ENCODE measurements at regions not wholly inside any gene's neighbourhood (a gene's known extent, or its start where the extent isn't known, plus 50 kb on each side); places are given as distances from the start of the nearest gene placed in this dataset.

DNA sequence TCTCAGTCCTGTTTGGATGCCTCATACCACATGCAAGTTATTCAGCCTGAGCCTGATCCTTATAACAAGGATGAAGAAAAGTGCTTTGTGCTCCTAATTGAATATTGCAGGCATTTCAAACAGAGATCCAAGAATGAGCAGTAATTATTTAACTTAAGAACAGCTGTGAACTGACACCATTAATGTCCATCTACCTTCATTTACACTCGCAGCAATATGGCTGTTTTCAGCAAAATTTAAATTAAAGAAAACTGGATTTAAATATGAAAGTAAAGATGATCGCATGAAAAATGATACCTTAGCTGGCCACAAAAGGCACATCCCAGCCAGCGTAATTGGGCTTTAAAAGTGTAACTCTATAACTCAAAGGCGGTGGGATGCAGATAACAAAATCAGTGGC lies 466.3 kb downstream of the GALC start:
- DNase-seq (ENCODE audit: low read depth in 2 of 2), result no peak

- no peak for DNase-seq (ENCODE audit: low read depth in 2 of 2)
These were observed 469.0 kb downstream of the GALC start for GRCh38 chr14:87524011-87524410.

DNA sequence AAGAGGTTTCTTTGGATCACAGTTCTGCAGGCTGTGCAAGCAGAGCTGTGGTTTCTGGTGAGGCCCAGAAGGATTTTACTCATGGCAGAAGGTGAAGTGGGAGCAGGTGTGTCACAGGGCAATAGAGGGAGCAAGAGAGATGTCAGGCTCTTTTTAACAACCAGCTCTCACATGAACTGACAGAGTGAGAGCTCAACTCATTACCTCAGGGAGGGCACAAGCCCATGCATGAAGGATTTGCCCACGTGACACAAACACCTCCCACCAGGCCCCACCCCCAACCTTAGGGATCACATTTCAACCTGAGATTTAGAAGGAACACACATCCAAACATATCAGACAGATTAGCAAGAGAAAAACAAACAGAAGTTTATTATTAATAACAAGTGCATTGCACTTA lies 470.4 kb downstream of the GALC start:
- DNase-seq (ENCODE audit: low read depth in 2 of 2), result no peak

GRCh38 chr14:87508333-87508732 lies 484.6 kb downstream of the GALC start:
- no peak for DNase-seq (ENCODE audit: low read depth in 2 of 2)

DNA sequence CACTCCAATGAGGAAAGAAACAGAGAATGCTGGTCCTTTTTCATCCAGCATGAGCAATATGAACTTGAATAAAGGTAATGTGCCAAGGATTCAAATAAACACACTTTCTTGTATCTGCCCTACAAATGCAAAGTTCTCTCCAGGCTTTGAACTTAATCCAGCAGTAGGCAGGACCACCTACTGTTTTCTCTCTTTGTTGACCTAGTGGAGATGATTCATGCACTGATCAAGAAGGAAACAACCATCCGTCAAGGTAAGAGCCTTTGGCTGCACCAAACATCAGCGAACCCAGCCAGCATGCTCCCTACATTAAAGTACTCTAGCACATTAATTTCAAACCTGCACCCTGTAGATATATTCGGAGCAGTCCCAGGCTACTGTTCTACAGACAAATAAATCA lies 489.3 kb downstream of the GALC start:
- no peak for DNase-seq (ENCODE audit: low read depth in 2 of 2)

DNA sequence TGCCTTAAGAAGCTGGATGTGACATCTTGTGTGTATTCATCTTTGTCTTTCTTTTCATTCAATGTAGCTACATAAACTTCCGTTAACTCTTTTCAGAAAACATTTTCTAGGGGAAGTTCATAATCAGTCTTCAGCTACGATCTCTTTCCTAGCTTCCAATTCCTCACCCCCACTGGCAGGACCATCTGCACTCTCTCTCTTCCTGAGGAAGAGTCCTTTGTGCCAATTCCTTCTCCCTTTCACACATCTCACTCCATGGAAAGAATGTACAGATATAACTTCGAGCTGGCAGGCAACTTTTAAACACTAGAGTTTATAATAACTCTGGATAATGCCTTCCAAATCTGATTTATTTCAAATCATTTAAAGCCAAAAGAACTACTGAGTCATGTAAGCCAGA lies 495.7 kb downstream of the GALC start:
- no peak for DNase-seq (ENCODE audit: low read depth in 2 of 2)

DNA sequence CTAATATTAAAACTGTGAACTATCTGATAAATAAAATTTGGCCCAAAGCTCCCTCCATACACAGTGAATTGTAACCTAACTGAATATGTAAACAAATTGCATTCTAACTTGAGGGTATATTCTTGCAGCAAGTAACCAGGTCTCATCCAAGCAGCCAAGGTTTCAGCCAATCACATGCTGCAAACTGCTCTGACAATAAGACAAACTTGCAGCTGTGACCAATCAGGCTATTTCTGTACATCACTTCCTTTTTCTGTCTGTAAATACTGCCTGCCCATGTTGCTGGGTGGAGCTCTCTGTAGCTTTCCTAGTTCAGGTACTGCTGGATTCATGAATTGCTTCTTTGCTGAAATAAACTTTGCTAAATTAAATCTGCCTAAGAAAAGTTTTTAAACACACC lies 499.0 kb downstream of the GALC start:
- no peak for DNase-seq (ENCODE audit: low read depth in 2 of 2)

GRCh38 chr14:87492561-87492960 lies 500.4 kb downstream of the GALC start:
- DNase-seq (ENCODE audit: low read depth in 2 of 2), result no peak

DNA sequence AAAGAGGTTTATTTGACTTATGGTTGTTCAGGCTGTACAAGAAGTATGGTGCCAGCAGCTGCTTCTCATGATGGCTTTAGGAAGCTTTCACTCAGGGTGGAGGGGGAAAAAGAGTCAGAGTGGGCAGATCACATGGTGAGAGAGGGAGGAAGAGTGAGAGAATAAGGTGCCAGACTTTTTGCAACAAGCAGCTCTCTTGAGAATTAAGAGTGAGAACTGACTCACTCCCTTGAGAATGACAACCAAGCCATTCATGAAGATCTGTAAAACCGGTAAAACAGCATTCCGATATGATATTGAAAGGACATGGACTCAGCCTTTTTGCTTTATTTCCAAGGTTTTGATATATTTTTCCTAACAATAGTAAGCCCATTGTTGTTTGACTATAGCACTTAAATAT lies 501.2 kb downstream of the GALC start:
- DNase-seq (ENCODE audit: low read depth in 2 of 2), result no peak

GRCh38 chr14:87489196-87489819 lies 503.7 kb downstream of the GALC start:
- DNase-seq (ENCODE audit: low read depth in 2 of 2), result no peak

DNA sequence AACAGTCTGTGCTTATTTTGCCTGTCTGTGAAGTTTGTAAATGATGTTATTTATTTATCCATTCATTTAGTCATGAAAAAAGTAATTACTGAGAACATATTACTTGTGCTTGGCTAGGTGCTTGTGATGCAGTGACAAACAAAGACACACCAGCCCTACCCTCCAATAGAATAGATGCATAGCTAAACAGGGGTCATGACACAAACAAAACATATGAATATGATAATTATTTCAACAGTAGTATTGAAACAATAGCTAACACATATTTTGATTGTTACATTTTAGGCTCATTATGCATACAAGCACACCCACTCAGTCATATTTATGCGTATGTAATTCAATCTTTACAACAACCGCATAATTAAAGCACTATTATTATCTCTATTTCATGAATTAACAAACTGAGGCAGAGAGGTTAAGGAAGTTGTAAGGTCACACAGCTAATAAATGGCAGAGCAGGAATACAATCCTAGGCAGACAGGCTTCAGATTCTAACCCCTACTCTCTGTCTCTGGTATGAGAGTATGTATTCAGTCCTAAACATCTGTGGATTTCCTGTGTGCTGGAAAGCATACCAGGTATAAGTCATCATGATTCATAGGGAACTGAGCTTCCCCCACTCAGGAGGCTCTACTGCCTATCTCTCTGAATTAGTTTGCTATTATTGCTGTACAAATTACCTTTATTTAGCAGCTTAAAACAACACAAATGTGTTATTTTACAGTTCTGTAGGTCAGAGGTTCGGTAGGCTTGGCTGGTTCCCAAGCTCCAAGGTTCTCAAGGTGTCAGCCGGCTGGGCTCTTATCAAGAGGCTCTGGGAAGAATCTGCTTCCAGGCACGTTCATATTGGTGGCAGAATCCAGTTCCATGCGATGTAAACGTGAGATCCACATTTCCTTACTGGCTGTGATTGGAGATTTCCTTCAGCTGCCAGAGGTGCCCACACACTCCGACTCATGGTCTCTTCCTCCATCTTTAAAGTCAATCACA lies 509.4 kb downstream of the GALC start:
- no peak for DNase-seq (ENCODE audit: low read depth in 2 of 2)

GRCh38 chr14:87468531-87468930 lies 524.5 kb downstream of the GALC start:
- no peak for DNase-seq (ENCODE audit: low read depth in 2 of 2)

GRCh38 chr14:87467578-87467977 lies 525.4 kb downstream of the GALC start:
- no peak for DNase-seq (ENCODE audit: low read depth in 2 of 2)

DNA sequence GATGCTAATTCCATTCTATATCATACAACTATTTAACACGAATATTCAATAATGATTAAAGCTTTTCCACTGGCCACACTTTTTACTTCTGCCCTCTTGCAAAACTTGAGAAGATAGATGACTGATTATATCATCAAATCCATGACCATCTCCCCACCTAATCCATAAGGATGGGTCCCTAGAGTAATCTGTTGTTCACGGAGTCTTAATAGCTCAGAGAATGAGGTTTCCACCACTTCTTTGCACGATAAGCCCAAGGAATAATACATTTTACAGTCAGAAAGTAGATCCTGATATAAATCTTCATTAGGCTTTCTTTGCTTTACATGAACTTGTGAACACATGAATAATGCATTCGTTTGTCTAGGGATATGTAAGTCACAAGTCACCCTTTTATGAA lies 527.2 kb downstream of the GALC start:
- no peak for DNase-seq (ENCODE audit: low read depth in 2 of 2)

GRCh38 chr14:87461704-87462103 lies 531.3 kb downstream of the GALC start:
- DNase-seq (ENCODE audit: low read depth in 2 of 2), result no peak

- no peak for DNase-seq (ENCODE audit: low read depth in 2 of 2)
These were observed 535.3 kb downstream of the GALC start for GRCh38 chr14:87457720-87458119.

DNA sequence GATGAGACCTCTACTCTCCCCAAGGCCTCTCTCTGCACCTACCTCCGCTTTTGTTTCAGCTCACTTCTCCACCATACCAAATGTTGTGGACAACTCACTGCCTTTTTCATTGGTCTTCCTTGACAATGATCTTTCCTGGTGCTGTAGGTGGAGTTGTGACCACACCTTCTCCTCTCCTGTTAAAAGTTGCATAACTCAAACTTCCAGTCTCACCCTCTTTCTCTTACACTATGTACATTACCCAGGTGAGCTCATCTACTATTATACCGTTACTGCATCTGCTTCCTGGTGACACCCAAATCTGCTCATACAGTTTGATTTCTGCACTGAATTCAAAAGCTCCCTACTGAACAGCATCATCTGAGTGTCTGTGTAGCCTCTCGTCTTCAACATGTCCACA lies 542.8 kb downstream of the GALC start:
- DNase-seq (ENCODE audit: low read depth in 2 of 2), result no peak

GRCh38 chr14:87449016-87449415 lies 544.0 kb downstream of the GALC start:
- no peak for DNase-seq (ENCODE audit: low read depth in 2 of 2)

DNA sequence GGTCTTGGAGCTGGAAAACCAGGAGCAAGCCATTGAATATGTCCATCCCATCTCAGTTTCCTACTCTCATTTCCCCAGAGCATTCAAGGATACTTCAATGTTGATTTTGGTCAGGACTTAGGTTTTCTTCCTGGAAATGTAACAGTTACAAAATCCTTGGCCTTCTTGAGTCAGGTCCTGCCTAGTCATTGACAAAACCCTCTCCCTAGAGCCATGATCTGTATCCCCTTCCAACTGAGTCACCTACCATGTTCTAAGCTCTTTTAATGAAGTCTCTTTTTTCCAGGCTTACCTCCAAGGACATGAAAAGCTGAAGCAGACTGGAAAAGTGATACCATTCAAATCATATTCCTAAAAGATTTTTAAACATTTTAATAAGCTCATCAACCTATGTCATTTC lies 549.2 kb downstream of the GALC start:
- no peak for DNase-seq (ENCODE audit: low read depth in 2 of 2)

- DNase-seq (ENCODE audit: low read depth in 2 of 2), result no peak
These were observed 549.9 kb downstream of the GALC start for GRCh38 chr14:87443039-87443438.

DNA sequence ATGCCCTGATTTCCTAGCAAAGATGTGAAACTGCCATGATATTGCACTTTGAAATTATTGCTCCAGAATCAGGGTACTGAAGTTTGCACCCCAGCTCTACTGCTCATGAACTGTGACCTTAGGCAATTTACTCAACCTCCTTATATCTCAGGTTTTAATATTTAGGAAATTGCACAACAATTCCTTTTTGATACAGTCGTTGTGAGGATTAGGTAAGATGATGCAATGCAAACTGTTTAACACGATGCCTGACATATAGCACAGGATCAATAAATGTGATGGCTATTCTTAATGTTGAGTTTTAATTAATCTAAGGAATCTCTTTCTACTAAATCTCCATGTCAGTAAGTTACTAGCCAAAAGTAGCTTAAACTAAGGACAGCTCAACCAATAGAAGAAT lies 555.8 kb downstream of the GALC start:
- no peak for DNase-seq (ENCODE audit: low read depth in 2 of 2)

- DNase-seq (ENCODE audit: low read depth in 2 of 2), result no peak
These were observed 558.3 kb downstream of the GALC start for GRCh38 chr14:87434680-87435079.

GRCh38 chr14:87434011-87434410 lies 559.0 kb downstream of the GALC start:
- no peak for DNase-seq (ENCODE audit: low read depth in 2 of 2)
